Right atrium auricular region (tissue), 2 donors: ENCODE measurements at regions not wholly inside any gene's neighbourhood (a gene's known extent, or its start where the extent isn't known, plus 50 kb on each side); places are given as distances from the start of the nearest gene placed in this dataset.

ENCODE experiments used
- DNase-seq: peaks from one replicate; pipeline ENCODE4 v3.0.0-alpha.2; 2019; ENCODE audit warnings: low spot score
- H3K27ac ChIP-seq, 2 donors: fragments of 200-600 bp; sonication (generic); 1 replicate in 1 of 2; 2 replicates in 1 of 2; pipeline ENCODE4 v1.5.1; 2016 to 2019
- H3K27me3 ChIP-seq, 2 donors: fragments of 200-600 bp; sonication (generic); one replicate each; pipeline versions ENCODE4 v1.5.1 to v1.6.0; 2017 to 2019
- H3K36me3 ChIP-seq: fragments of 200-600 bp; sonication (generic); one replicate; pipeline ENCODE4 v1.5.1; 2016
- H3K4me1 ChIP-seq, 2 donors: fragments of 200-600 bp; sonication (generic); one replicate each; pipeline versions ENCODE4 v1.5.1 to v1.6.0; 2017 to 2019
- H3K4me3 ChIP-seq, 2 donors: fragments of 200-600 bp; sonication (generic); 1 replicate in 1 of 2; 2 replicates in 1 of 2; pipeline ENCODE4 v1.5.1; 2017 to 2019; ENCODE audit warnings: mild to moderate bottlenecking in 1 of 2, moderate library complexity in 1 of 2
- H3K9me3 ChIP-seq, 2 donors: fragments of 200-600 bp; sonication (generic); one replicate each; pipeline ENCODE4 v1.5.1; 2019
- CTCF ChIP-seq, 2 donors: fragments of 200-600 bp; sonication (generic); IDR thresholded peaks; one replicate each; pipeline ENCODE4 v1.5.1; 2019; ENCODE audit warnings: antibody characterized with exemption in 2 of 2

- Histone ChIP-seq H3K9me3 (no peaks in the 10 kb centered on the region), H3K4me1 (peaks cover 0 to 6% of the 10 kb centered on the region in 2 donors), H3K27ac (no peak overlapping the region), H3K36me3 (no peaks in the 10 kb centered on the region), H3K27me3 (no peaks in the 10 kb centered on the region), H3K4me3 (no peak overlapping the region)
- no peak for DNase-seq
- no peak for TF ChIP-seq CTCF (IDR thresholded peaks at IDR 0.05)
These were observed 113.7 kb upstream of the KLHL29 start for GRCh38 chr2:23271230-23271629.

GRCh38 chr2:23273786-23274185, 111.2 kb upstream of the KLHL29 start:
- Histone ChIP-seq H3K27me3 (no peaks in the 10 kb centered on the region), H3K4me1 (peaks cover 0 to 6% of the 10 kb centered on the region in 2 donors), H3K4me3 (no peak overlapping the region), H3K27ac (no peak overlapping the region), H3K36me3 (no peaks in the 10 kb centered on the region), H3K9me3 (no peaks in the 10 kb centered on the region)
- DNase-seq: no peak
- no peak for TF ChIP-seq CTCF (IDR thresholded peaks at IDR 0.05)

GRCh38 chr2:23280401-23280800, 104.6 kb upstream of the KLHL29 start:
- no peak overlapping the region for H3K4me3 ChIP-seq
- H3K36me3 ChIP-seq: no peaks in the 10 kb centered on the region
- H3K9me3 ChIP-seq: no peaks in the 10 kb centered on the region
- no peak for DNase-seq
- TF ChIP-seq CTCF (IDR thresholded peaks at IDR 0.05): no peak
- H3K27ac ChIP-seq: no peak overlapping the region
- H3K27me3 ChIP-seq: no peaks in the 10 kb centered on the region
- H3K4me1 ChIP-seq: no peaks in the 10 kb centered on the region

- TF ChIP-seq CTCF (IDR thresholded peaks at IDR 0.05): no peak
- DNase-seq: no peak
- no peaks in the 10 kb centered on the region for H3K36me3 ChIP-seq
- H3K27ac ChIP-seq: no peak overlapping the region
- H3K4me3 ChIP-seq: no peak overlapping the region
- H3K9me3 ChIP-seq: no peaks in the 10 kb centered on the region
- peaks cover 0 to 17% of the 10 kb centered on the region in 2 donors for H3K4me1 ChIP-seq
- no peaks in the 10 kb centered on the region for H3K27me3 ChIP-seq
These were observed 101.3 kb upstream of the KLHL29 start for GRCh38 chr2:23283653-23284052.

GRCh38 chr2:23285091-23285800, 99.7 kb upstream of the KLHL29 start:
- Histone ChIP-seq H3K36me3 (no peaks in the 10 kb centered on the region), H3K4me3 (no peak overlapping the region), H3K4me1 (peaks cover 0 to 17% of the 10 kb centered on the region in 2 donors), H3K27ac (no peak overlapping the region), H3K27me3 (no peaks in the 10 kb centered on the region), H3K9me3 (no peaks in the 10 kb centered on the region)
- no peak for TF ChIP-seq CTCF (IDR thresholded peaks at IDR 0.05)
- no peak for DNase-seq
